Thoracic aorta (tissue), 2 donors: ENCODE measurements at regions not wholly inside any gene's neighbourhood (a gene's known extent, or its start where the extent isn't known, plus 50 kb on each side); places are given as distances from the start of the nearest gene placed in this dataset.
"Not testable (repeated sequence)": the region's sequence is repeated elsewhere in the genome, so short reads cannot be mapped to it uniquely, and the experiment has no call there.

ENCODE experiments used
- ATAC-seq: fragments of 150-250 bp; one replicate; pipeline ENCODE4 v1.8.0; 2017; ENCODE audit warnings: low read depth; ENCODE audit not compliant: insufficient number of reproducible peaks, low FRiP score
- DNase-seq: peaks from one replicate; pipeline ENCODE4 v3.0.0-alpha.2; 2020; ENCODE audit warnings: low spot score
- H3K27ac ChIP-seq, 2 donors: fragments of 200-600 bp; sonication (generic); 1 replicate in 1 of 2; 2 replicates in 1 of 2; pipeline ENCODE4 v1.5.1; 2016; ENCODE audit warnings: mild to moderate bottlenecking in 2 of 2, moderate library complexity in 2 of 2
- H3K27me3 ChIP-seq: fragments of 200-600 bp; sonication (generic); replicated peaks from 2 replicates; pipeline ENCODE4 v1.6.0; 2016; ENCODE audit warnings: mild to moderate bottlenecking; ENCODE audit not compliant: insufficient read depth
- H3K36me3 ChIP-seq: fragments of 200-600 bp; sonication (generic); one replicate; pipeline ENCODE4 v1.5.1; 2016
- H3K4me1 ChIP-seq, 2 donors: fragments of 200-600 bp; sonication (generic); 1 replicate in 1 of 2; 2 replicates in 1 of 2; pipeline versions ENCODE4 v1.5.1 to v1.6.0; 2016; ENCODE audit warnings: low read depth in 2 of 2, mild to moderate bottlenecking in 1 of 2; ENCODE audit not compliant: control insufficient read depth in 1 of 2
- H3K4me3 ChIP-seq: fragments of 200-600 bp; sonication (generic); 2 replicates; pipeline ENCODE4 v1.5.1; 2016; ENCODE audit warnings: mild to moderate bottlenecking
- H3K9me3 ChIP-seq: fragments of 200-600 bp; sonication (generic); 2 replicates; pipeline ENCODE4 v1.5.1; 2016
- TF ChIP-seq, protein P1 (sequence below): fragments of 200-600 bp; sonication (generic); IDR thresholded peaks from one replicate; pipeline ENCODE4 v1.5.1; 2019; ENCODE audit warnings: antibody characterized with exemption

DNA sequence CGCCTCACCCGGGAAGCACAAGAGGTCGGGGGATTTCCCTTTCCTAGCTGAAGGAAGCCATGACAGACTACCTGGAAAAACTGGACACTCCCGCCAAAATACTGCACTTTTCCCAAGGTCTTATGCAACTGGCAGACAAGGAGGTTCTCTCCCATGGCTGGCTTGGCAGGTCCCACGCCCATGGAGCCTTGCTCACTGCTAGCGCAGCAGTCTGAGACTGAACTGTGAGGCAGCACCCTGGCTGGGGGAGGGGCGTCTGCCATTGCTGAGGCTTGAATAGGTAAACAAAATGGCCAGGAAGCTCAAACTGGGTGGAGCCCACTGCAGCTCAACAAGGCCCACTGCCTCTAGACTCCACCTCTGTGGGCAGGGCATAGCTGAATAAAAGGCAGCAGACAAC lies 92.1 kb downstream of the C4BPA start:
- not testable (repeated sequence) for H3K4me3 ChIP-seq, H3K9me3 ChIP-seq, H3K36me3 ChIP-seq, DNase-seq, H3K4me1 ChIP-seq, H3K27ac ChIP-seq, ATAC-seq, H3K27me3 ChIP-seq

- H3K9me3 ChIP-seq, H3K27me3 ChIP-seq, DNase-seq, H3K36me3 ChIP-seq, ATAC-seq, H3K4me3 ChIP-seq, H3K4me1 ChIP-seq, H3K27ac ChIP-seq: not testable (repeated sequence)
Measured at GRCh38 chr1:207201534-207201933, 97.5 kb downstream of the C4BPA start.

- Histone ChIP-seq H3K4me3 (no peak overlapping the region), H3K36me3 (no peaks in the 10 kb centered on the region), H3K9me3 (peaks cover 5% of the 10 kb centered on the region), H3K27ac (no peak overlapping the region), H3K27me3 (no peaks in the 10 kb centered on the region), H3K4me1 (peaks cover 0 to 3% of the 10 kb centered on the region in 2 donors)
- no peak for DNase-seq
- TF ChIP-seq, protein P1, sequence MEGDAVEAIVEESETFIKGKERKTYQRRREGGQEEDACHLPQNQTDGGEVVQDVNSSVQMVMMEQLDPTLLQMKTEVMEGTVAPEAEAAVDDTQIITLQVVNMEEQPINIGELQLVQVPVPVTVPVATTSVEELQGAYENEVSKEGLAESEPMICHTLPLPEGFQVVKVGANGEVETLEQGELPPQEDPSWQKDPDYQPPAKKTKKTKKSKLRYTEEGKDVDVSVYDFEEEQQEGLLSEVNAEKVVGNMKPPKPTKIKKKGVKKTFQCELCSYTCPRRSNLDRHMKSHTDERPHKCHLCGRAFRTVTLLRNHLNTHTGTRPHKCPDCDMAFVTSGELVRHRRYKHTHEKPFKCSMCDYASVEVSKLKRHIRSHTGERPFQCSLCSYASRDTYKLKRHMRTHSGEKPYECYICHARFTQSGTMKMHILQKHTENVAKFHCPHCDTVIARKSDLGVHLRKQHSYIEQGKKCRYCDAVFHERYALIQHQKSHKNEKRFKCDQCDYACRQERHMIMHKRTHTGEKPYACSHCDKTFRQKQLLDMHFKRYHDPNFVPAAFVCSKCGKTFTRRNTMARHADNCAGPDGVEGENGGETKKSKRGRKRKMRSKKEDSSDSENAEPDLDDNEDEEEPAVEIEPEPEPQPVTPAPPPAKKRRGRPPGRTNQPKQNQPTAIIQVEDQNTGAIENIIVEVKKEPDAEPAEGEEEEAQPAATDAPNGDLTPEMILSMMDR = no peak
- no peak for ATAC-seq
Measured at GRCh38 chr1:207202480-207202879, 98.4 kb downstream of the C4BPA start.

- no peak for ATAC-seq
- no peak for DNase-seq
Measured at GRCh38 chr1:207203541-207203940, 99.5 kb downstream of the C4BPA start.

GRCh38 chr1:207205614-207206061 lies 101.6 kb downstream of the C4BPA start:
- TF ChIP-seq, protein P1 = no peak
- no peak for DNase-seq
- Histone ChIP-seq H3K9me3 (peaks cover 5% of the 10 kb centered on the region), H3K4me3 (no peak overlapping the region), H3K4me1 (peaks cover 0 to 3% of the 10 kb centered on the region in 2 donors), H3K27ac (no peak overlapping the region), H3K27me3 (no peaks in the 10 kb centered on the region), H3K36me3 (no peaks in the 10 kb centered on the region)
- no peak for ATAC-seq

More at GRCh38 chr1:207203541-207203940, 99.5 kb downstream of the C4BPA start:
- no peak overlapping the region for H3K27ac ChIP-seq
- no peaks in the 10 kb centered on the region for H3K36me3 ChIP-seq
- H3K4me3 ChIP-seq = no peak overlapping the region
- H3K27me3 ChIP-seq = no peaks in the 10 kb centered on the region
- H3K9me3 ChIP-seq = peaks cover 5% of the 10 kb centered on the region
- peaks cover 0 to 3% of the 10 kb centered on the region in 2 donors for H3K4me1 ChIP-seq
- TF ChIP-seq, protein P1 = no peak

- not testable (repeated sequence) for H3K4me3 ChIP-seq, H3K36me3 ChIP-seq, H3K9me3 ChIP-seq, H3K27me3 ChIP-seq, ATAC-seq, H3K27ac ChIP-seq, DNase-seq, H3K4me1 ChIP-seq
Measured at GRCh38 chr1:207208691-207209090, 104.7 kb downstream of the C4BPA start.

- H3K27me3 ChIP-seq = no peaks in the 10 kb centered on the region
- H3K9me3 ChIP-seq = no peaks in the 10 kb centered on the region
- H3K36me3 ChIP-seq = no peaks in the 10 kb centered on the region
- ATAC-seq (no peak), DNase-seq (no peak)
- no peak overlapping the region for H3K4me3 ChIP-seq
- TF ChIP-seq, protein P1 = no peak
- peaks cover 16 to 18% of the 10 kb centered on the region in 2 donors for H3K4me1 ChIP-seq
- H3K27ac ChIP-seq = no peak overlapping the region
Measured at GRCh38 chr1:207214453-207214852, 107.0 kb upstream of the CD55 start.
